ENCODE measurements at regions not wholly inside any gene's neighbourhood (a gene's known extent, or its start where the extent isn't known, plus 50 kb on each side); places are given as distances from the start of the nearest gene placed in this dataset.

DNA sequence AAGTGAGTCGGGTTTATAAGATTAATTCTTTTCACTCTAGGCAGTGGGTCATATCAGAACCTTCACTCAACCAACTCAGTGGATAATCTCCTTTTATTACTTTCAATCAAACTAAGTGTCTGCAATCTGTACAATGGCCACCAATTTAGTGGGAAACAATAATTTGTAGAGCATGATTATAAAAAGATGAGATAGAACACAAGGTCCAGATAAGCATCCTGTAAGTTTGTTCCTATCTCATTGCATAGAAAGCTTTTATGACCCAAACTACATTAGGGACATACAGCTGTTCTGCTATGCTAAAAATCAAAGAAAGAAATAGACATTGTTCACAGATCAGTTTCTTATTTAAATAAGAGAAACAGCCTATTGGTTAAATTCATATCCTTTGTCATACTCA is 341.4 kb upstream of the PSMD7 start (continued):
- TF ChIP-seq, protein P1, sequence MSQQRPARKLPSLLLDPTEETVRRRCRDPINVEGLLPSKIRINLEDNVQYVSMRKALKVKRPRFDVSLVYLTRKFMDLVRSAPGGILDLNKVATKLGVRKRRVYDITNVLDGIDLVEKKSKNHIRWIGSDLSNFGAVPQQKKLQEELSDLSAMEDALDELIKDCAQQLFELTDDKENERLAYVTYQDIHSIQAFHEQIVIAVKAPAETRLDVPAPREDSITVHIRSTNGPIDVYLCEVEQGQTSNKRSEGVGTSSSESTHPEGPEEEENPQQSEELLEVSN (IDR thresholded peaks at IDR 0.05) = no peak
- TF ChIP-seq EGR1 (IDR thresholded peaks at IDR 0.05; ENCODE audit: borderline replicate concordance, low read depth, low read length) = no peak

Data from H1 (cell line).